GM18526 (cell line): ENCODE measurements at regions not wholly inside any gene's neighbourhood (a gene's known extent, or its start where the extent isn't known, plus 50 kb on each side); places are given as distances from the start of the nearest gene placed in this dataset.

Source experiments
- POLR2A ChIP-seq: IDR thresholded peaks from 3 replicates; pipeline ENCODE4 v1.6.1; 2011; ENCODE audit not compliant: insufficient read length; ENCODE audit errors: extremely low read depth

DNA sequence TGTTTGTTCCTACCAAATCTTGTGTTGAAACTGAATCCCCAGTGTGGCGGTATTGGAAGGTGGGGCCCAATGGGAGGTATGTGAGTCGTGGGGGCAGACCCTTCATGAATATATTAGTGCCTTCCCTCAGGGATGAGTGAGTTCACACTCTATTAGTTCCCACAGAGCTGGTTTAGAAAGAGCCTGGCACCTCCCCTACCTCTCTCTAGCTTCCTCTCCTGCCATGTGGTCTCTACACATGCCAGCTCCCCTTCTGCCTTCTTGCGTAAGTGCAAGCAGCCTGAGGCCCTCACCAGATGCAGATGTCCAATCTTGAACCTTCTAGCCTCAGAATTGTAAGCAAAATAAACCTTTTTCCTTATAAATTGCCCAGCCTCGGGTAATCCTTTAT, 105.8 kb downstream of the SPTSSA start:
- TF ChIP-seq POLR2A, result no peak

DNA sequence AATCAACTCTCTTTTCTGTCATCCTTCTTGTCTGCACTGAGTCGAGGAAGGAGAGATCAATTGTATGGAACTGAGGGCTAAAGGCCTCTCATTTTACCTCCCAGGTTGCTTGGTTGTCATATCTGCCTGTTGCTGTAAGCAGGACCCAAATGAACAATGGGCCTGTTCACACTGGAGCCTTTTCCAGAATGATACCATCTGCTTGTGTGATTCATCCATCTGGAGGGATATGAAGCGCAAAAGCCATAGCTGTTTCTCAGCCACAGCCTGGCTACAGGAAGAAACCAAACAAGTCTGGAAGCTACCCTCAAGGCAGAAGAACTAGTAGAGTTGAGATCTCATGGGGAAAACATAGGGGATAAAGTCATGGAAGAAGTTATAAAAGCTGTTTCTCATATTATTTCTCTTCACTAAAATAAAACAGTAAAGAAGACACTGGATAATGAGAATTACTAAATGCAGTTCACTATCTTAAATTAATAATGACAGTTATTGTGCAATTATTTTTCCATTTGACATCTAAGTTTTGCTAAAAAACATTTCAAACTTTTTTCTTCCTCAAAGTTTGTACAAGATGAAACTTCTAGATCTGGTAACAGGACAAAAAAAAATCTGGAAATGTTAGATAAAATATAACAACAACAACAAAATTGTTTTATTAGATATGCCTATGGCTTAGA, 106.3 kb downstream of the SPTSSA start:
- no peak for TF ChIP-seq POLR2A

DNA sequence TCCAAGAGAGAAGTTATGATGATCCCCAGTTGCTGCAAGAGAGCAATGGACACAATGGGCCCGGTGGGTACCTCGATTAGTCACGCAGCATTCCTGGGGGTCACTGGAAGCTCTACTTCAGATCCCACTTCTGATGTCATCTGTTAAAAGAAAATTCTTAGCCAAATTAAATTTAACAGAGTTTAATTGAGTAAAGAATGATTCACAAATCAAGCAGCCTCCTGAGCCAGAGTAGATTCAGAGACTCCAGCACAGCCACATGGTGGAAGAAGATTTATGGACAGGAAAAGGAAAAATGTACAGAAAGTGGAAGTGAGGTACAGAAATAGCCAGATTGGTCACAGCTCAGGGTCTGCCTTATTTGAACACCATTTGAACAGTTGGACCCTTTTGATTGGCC, 107.5 kb downstream of the SPTSSA start:
- no peak for TF ChIP-seq POLR2A

DNA sequence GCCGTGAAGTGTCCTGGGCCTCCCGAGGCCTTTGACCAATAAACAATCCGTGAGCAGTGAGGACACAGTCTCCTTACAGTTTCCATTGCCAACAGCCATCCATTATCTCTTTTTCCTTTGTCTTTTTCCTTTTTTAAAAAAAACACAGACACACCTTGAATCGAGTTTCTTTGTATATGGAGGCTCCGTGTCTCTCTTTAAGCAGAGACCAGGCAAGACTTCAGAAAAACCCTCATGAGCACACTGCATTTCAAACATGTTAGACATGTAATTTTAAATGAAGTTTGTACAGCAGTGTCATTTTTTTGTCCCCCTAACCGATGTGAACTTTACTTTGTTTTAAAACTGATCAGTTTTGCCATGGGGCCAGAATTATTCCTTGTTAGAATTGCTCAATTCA, 111.1 kb downstream of the SPTSSA start:
- no peak for TF ChIP-seq POLR2A

DNA sequence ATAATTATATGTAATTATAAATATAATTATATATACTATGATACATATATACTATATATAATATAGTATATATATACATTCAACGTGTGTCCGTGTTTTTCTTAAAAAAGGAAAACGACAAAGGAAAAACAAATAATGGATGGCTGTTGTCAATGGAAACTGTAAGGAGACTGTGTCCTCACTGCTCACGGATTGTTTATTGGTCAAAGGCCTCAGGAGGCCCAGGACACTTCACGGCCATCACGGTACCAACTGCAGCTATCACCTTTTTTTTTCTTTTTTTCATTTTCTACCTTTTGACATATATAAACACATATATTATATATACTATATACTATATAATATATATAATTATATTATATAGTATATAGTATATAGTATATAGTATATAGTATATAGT, 113.4 kb downstream of the SPTSSA start:
- TF ChIP-seq POLR2A, result no peak

DNA sequence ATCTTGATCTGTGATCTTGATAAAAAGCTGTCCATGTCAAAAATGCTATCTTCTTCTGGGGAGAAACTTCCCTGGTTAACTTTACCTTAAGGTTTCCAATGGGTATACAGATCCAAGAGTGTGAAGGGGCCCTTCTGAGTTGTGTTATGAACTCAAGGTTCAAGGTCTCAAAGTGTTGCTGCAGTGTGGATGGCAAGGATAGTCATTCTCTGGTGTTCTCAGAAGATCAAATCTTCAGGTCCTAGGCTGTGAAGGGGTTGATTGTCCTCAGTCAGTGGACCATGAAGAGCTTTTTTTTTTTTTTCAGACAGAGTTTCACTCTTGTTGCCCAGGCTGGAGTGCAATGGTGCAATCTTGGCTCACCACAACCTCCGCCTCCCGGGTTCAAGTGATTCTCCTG, 114.4 kb downstream of the SPTSSA start:
- TF ChIP-seq POLR2A, result no peak

DNA sequence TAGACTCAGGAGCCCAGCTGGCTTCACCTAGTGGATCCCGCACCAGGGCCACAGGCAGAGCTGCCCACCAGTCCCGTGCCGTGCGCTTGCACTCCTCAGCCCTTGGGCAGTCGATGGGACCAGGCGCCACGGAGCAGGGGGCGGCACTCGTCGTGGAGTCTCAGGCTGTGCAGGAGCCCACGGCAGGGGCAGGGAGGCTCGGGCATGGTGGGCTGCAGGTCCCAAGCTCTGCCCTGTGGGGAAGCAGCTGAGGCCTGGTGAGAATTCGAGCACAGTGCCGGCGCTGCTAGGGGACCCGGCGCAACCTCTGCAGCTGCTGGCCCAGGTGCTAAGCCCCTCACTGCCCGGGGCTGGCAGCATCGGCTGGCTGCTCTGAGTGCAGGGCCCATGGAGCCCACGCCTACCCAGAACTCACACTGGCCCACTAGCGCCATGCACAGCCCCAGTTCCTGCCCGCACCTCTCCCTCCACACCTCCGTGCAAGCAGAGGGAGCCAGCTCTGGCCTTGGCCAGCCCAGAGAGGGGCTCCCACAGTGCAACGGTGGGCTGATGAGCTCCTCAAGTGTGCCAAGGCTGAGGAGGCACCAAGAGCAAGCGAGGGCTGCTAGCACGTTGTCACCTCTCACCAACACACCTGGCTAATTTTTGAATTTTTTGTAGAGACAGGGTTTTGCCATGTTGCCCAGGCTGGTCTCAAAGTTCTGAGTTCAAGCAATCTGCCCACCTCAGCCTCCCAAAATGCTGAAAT, 116.1 kb downstream of the SPTSSA start:
- no peak for TF ChIP-seq POLR2A

DNA sequence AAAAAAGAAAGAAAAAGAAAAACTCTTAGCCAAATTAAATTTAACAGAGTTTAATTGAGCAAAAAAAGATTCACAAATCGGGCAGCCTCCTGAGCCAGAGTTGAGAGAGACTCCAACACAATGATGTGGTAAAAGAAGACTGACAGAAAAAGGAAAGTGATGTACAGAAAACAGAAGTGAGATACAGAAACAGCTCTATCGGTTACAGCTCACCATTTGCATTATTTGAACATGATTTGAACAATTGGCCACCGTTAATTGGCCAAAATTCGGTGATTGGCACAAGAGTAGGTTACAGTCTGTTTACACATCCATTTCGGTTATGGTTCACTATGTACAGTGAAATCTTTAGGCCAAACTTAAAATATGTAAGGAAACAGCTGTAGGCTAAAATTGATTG, 117.7 kb downstream of the SPTSSA start:
- no peak for TF ChIP-seq POLR2A

DNA sequence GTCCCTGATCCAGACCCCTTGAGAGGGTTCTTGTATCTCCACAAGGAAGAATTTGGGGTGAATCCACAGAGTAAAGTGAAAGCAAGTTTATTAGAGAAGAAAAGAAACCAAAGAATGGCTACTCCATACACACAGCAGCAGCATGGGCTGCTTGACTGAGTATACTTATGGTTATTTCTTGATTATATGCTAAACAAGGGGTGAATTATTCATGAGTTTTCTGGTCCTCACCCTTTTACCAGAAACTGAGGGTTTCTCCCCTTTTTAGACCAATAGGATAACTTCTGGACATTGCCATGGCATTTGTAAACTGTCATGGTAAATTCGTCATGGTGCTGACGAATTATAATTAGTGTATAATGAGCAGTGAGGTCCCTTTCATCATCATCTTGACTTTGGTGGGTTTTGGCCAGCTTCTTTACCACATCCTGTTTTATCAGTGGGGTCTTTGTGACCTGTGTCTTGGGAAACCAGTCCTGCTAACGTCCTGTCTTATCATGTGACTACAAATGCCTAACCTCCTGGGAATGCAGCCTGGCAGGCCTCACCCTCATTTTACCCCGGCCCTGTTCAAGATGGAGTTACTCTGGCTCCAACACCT, 121.9 kb downstream of the SPTSSA start:
- no peak for TF ChIP-seq POLR2A

DNA sequence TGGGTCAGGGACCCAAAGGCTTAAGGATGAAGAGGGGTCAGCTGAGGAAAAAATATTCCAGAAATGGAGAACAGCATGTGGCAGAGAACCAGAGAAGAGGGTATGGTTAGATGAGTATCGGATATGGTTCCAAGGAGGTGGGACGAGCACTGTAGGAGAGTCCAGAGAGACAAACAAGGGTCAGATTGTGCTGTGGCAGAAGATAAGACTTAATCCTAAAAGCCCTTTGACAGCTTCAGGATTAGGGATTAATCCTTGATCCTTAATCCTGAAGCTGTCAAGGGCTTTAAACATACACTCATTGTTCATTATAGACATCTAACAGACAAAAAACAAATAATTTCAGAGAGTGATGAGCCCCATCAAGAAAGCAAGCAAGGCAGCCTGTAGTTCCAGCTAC, 124.0 kb downstream of the SPTSSA start:
- no peak for TF ChIP-seq POLR2A

DNA sequence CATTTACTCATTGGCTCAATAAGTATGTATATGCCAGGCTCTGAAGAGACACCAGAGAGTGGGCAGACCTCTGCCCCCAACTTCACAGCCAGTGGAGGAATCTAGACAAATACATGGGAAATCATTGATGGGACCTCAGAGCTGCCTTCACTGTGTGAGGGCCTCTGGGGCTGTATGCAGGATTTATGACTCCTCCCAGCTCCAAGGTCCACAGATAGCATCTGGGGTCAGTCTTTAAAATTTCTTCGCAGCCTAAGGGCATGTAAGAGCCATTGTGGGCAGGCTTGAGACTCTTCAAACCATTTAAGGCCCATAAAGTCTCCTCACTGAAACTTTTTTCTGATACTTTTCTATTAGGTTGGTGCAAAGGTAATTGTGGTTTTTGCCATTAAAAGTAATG, 125.5 kb downstream of the SPTSSA start:
- TF ChIP-seq POLR2A, result no peak

DNA sequence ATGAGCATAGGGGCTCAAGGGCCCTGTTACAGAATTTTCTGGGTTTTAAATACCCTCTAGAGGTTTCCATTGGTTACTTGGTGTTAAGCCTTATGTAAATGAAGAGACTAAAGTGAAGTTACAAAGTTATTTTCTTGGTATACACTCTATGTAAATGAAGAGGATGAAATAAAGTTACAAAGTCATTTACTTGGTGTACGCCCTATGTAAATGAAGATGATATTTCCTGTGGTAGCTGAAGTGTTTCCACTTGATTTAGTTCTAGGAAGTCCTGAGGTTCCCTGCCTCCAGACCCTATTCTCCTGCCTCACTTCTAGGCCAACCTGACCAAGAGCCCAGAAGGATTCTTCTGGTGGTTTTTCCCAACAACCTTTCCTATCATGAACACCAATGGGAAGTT, 126.1 kb downstream of the SPTSSA start:
- TF ChIP-seq POLR2A, result no peak

DNA sequence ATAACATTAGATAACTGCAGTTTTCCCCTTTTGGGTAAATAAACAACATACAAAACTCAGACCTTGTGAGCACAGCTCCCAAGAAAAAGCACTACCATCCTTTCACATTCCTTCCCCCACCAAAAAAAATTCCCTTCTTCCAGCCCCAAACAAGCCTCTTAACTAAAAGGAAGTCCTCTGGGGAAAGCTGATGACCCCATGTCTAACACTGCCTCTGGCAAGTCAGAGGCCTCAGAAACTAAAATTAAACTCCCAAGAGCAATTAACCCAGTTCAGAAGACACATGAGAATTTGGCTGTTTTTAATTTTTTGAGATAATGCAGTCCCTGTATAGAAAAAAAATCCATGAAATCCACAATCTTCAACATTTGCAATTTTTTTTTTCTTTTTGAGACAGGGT, 127.7 kb downstream of the SPTSSA start:
- TF ChIP-seq POLR2A, result no peak

DNA sequence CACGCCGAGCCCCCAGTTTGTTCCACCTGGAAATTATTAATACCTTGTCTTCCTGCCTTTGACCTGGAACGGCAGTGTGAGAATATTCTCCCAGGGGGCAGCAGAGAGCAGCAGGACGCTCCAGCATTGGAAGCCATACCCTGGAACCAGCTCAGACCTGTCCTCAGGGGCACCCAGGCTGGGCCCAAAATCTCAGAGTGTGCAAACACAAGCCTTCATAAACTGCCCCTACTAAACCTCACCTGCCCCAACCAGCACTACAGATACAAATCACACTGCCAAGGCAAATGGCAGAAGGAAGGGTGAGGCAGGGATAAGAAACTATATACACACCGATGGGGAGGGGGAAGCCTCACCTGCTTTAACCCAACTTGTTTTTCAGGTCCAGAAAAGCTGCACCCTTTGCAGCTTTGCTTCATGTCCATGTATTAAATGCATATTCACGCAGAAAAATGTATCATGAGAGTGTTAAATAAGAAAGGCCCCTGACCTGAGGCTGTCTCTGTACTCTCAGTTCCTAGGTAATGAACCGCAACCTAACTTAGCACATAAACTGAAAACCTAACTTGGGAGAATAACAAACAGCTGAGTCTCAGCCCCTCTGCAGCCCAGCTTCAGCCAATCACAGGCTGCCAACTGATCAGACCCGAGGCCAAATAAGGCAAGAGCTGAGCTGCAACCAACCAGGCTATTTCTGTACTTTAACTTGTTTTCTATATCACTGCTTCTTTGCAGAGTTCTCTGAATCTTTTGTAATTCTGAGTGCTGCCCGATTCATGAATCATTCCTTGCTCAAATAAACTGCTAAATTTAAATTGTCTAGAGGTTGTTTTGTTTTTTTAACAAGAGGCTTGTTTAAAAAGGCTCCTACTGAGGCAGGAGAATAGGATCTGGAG, 130.1 kb downstream of the SPTSSA start:
- no peak for TF ChIP-seq POLR2A

DNA sequence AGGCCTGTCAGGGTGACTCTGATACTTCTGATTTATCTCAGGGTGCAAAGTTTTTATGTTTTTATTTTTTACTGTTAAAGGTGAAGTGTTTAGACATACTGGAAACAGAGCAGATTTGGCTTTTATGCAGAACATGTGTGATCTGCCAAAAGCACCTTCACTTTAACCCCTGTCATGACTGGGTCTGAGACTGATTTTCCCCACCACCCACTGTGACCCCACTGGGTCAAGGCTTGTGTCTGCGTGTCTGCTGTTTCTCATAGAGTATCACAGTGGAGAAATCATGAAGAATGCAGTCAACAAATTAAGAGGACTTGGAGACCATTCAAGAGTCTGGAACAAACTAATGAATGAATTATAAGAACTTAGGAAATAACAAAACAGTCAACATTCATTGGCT, 131.2 kb downstream of the SPTSSA start:
- no peak for TF ChIP-seq POLR2A
